PC-3 (cell line): ENCODE measurements at regions not wholly inside any gene's neighbourhood (a gene's known extent, or its start where the extent isn't known, plus 50 kb on each side); places are given as distances from the start of the nearest gene placed in this dataset.

Source experiments
- CTCF ChIP-seq: fragments of 300-600 bp; sonication (generic); conservative IDR thresholded peaks from 2 replicates; pipeline ENCODE4 v1.5.1; 2017; ENCODE audit warnings: antibody characterized with exemption, low read depth, mild to moderate bottlenecking, low read length
- EZH2 ChIP-seq: fragments of 300-600 bp; sonication (generic); IDR thresholded peaks from one replicate; pipeline ENCODE4 v1.6.1; 2017; ENCODE audit warnings: antibody characterized with exemption, mild to moderate bottlenecking, low read length; ENCODE audit not compliant: unreplicated experiment
- EZH2phosphoT487 ChIP-seq: fragments of 300-600 bp; sonication (generic); IDR thresholded peaks from 2 replicates; pipeline ENCODE4 v1.6.1; 2018; ENCODE audit warnings: mild to moderate bottlenecking, antibody characterized with exemption, low read length, borderline replicate concordance

- TF ChIP-seq CTCF (no peak), EZH2 (no peak), EZH2phosphoT487 (no peak)
Observed at GRCh38 chr18:61164321-61164720, 168.9 kb upstream of the CDH20 start.
